Eye (tissue), 1 donor: ENCODE measurements at regions not wholly inside any gene's neighbourhood (a gene's known extent, or its start where the extent isn't known, plus 50 kb on each side); places are given as distances from the start of the nearest gene placed in this dataset.

ENCODE experiments used
- DNase-seq: peaks from one replicate; pipeline ENCODE4 v3.0.0-alpha.2; 2015

GRCh38 chr6:167588920-167589614, 237.6 kb upstream of the AFDN start:
- no peak for DNase-seq

GRCh38 chr6:167589615-167589940, 237.1 kb upstream of the AFDN start:
- DNase-seq, result no peak

GRCh38 chr6:167590193-167590592, 236.5 kb upstream of the AFDN start:
- no peak for DNase-seq
